H9 (cell line): ENCODE measurements at regions not wholly inside any gene's neighbourhood (a gene's known extent, or its start where the extent isn't known, plus 50 kb on each side); places are given as distances from the start of the nearest gene placed in this dataset.

ENCODE experiments used
- DNase-seq: peaks from one replicate; pipeline ENCODE4 v3.0.0-alpha.2; 2017
- H2AFZ ChIP-seq: one replicate; pipeline ENCODE4 v1.6.1; 2013; ENCODE audit warnings: mild to moderate bottlenecking, low read length, control low read depth, moderate library complexity
- H2AK5ac ChIP-seq: 2 replicates; pipeline ENCODE4 v1.6.1; 2013; ENCODE audit warnings: low read length, control low read depth, mixed read lengths; ENCODE audit not compliant: insufficient read length
- H2BK120ac ChIP-seq: one replicate; pipeline ENCODE4 v1.6.1; 2013; ENCODE audit warnings: low read depth, mild to moderate bottlenecking, low read length, control low read depth, inconsistent platforms; ENCODE audit not compliant: poor library complexity, severe bottlenecking
- H2BK12ac ChIP-seq: 2 replicates; pipeline ENCODE4 v1.6.1; 2013; ENCODE audit warnings: low read length, control low read depth, mixed read lengths, low read depth; ENCODE audit not compliant: insufficient read length
- H2BK15ac ChIP-seq: 2 replicates; pipeline ENCODE4 v1.6.1; 2013; ENCODE audit warnings: low read depth, low read length, control low read depth
- H2BK20ac ChIP-seq: one replicate; pipeline ENCODE4 v1.6.1; 2013; ENCODE audit warnings: low read depth, mild to moderate bottlenecking, low read length, control low read depth, inconsistent platforms; ENCODE audit not compliant: poor library complexity, severe bottlenecking
- H2BK5ac ChIP-seq: 2 replicates; pipeline ENCODE4 v1.6.1; 2013; ENCODE audit warnings: low read length, control low read depth, mixed read lengths; ENCODE audit not compliant: insufficient read length
- H3K14ac ChIP-seq: 2 replicates; pipeline ENCODE4 v1.6.1; 2013; ENCODE audit warnings: low read length, control low read depth; ENCODE audit not compliant: insufficient read depth
- H3K18ac ChIP-seq: 2 replicates; pipeline ENCODE4 v1.6.1; 2013; ENCODE audit warnings: low read depth, mild to moderate bottlenecking, mixed read lengths, low read length, control low read depth; ENCODE audit not compliant: insufficient read length
- H3K23ac ChIP-seq: 2 replicates; pipeline ENCODE4 v1.6.1; 2013; ENCODE audit warnings: low read length, control low read depth, mixed read lengths, low read depth; ENCODE audit not compliant: insufficient read length
- H3K23me2 ChIP-seq: 2 replicates; pipeline ENCODE4 v1.6.1; 2013; ENCODE audit warnings: low read depth, mild to moderate bottlenecking, mixed read lengths, low read length, control low read depth; ENCODE audit not compliant: insufficient read length, poor library complexity, severe bottlenecking
- H3K27ac ChIP-seq: 2 replicates; pipeline ENCODE4 v1.5.1; 2013; ENCODE audit warnings: low read length, control low read depth, mixed read lengths, low read depth; ENCODE audit not compliant: insufficient read length
- H3K27me3 ChIP-seq: 2 replicates; pipeline ENCODE4 v1.6.1; 2013; ENCODE audit warnings: low read length, control low read depth, inconsistent platforms; ENCODE audit not compliant: insufficient read depth
- H3K4ac ChIP-seq: 2 replicates; pipeline ENCODE4 v1.6.1; 2013; ENCODE audit warnings: low read depth, mild to moderate bottlenecking, control low read depth, inconsistent platforms, low read length, moderate library complexity
- H3K4me1 ChIP-seq: 2 replicates; pipeline ENCODE4 v1.6.1; 2013; ENCODE audit warnings: low read length, control low read depth, inconsistent platforms; ENCODE audit not compliant: insufficient read depth
- H3K4me2 ChIP-seq: 2 replicates; pipeline ENCODE4 v1.6.1; 2013; ENCODE audit warnings: low read length, control low read depth, mixed read lengths; ENCODE audit not compliant: insufficient read length, insufficient read depth
- H3K56ac ChIP-seq: 2 replicates; pipeline ENCODE4 v1.6.1; 2013; ENCODE audit warnings: low read depth, mild to moderate bottlenecking, mixed read lengths, low read length, control low read depth; ENCODE audit not compliant: insufficient read length
- H3K79me1 ChIP-seq: 2 replicates; pipeline ENCODE4 v1.6.1; 2013; ENCODE audit warnings: low read depth, mild to moderate bottlenecking, moderate library complexity, low read length, control low read depth, inconsistent platforms; ENCODE audit not compliant: insufficient read depth, poor library complexity, severe bottlenecking
- H3K79me2 ChIP-seq: 2 replicates; pipeline ENCODE4 v1.6.1; 2013; ENCODE audit warnings: low read length, control low read depth, inconsistent platforms; ENCODE audit not compliant: insufficient read depth
- H3K9ac ChIP-seq: 2 replicates; pipeline ENCODE4 v1.6.1; 2013; ENCODE audit warnings: low read length, control low read depth, mixed read lengths; ENCODE audit not compliant: insufficient read length; ENCODE audit errors: extremely low read depth
- H3K9me3 ChIP-seq: one replicate; pipeline ENCODE4 v1.6.1; 2013; ENCODE audit warnings: low read depth, low read length, inconsistent platforms; ENCODE audit not compliant: control insufficient read depth
- H3T11ph ChIP-seq: one replicate; pipeline ENCODE4 v1.6.1; 2013; ENCODE audit warnings: mild to moderate bottlenecking, low read length, control low read depth, inconsistent platforms
- H4K20me1 ChIP-seq: one replicate; pipeline ENCODE4 v1.6.1; 2013; ENCODE audit not compliant: control insufficient read depth, insufficient read length, insufficient read depth
- H4K5ac ChIP-seq: 2 replicates; pipeline ENCODE4 v1.6.1; 2013; ENCODE audit warnings: low read depth, mild to moderate bottlenecking, mixed read lengths, low read length, control low read depth; ENCODE audit not compliant: insufficient read length
- H4K8ac ChIP-seq: replicated peaks from 2 replicates; pipeline ENCODE4 v1.6.1; 2013; ENCODE audit warnings: low read length, control low read depth, mixed read lengths, low read depth; ENCODE audit not compliant: insufficient read length
- H4K91ac ChIP-seq: 2 replicates; pipeline ENCODE4 v1.6.1; 2013; ENCODE audit warnings: low read depth, mild to moderate bottlenecking, moderate library complexity, mixed read lengths, low read length, control low read depth; ENCODE audit not compliant: insufficient read length
- H3K27ac Mint-ChIP-seq, 3 experiments: 2 replicates in 2 of 3; 3 replicates in 1 of 3; pipeline ENCODE4 v1.8.0; 2020 to 2021; ENCODE audit warnings: mixed read lengths in 3 of 3, mild to moderate bottlenecking in 1 of 3, moderate library complexity in 1 of 3
- H3K27me3 Mint-ChIP-seq: 2 replicates; pipeline ENCODE4 v1.8.0; 2021; ENCODE audit warnings: low read depth, mild to moderate bottlenecking, moderate library complexity, mixed read lengths
- H3K36me3 Mint-ChIP-seq, 3 experiments: 2 replicates in 2 of 3; 3 replicates in 1 of 3; pipeline ENCODE4 v1.8.0; 2020 to 2021; ENCODE audit warnings: low read depth in 3 of 3, mixed read lengths in 3 of 3; ENCODE audit not compliant: insufficient read depth in 1 of 3
- H3K4me1 Mint-ChIP-seq, 2 experiments: 2 replicates each; pipeline ENCODE4 v1.8.0; 2020; ENCODE audit warnings: mixed read lengths in 2 of 2
- H3K4me3 Mint-ChIP-seq, 2 experiments: 2 replicates in 1 of 2; 3 replicates in 1 of 2; pipeline ENCODE4 v1.8.0; 2020 to 2021; ENCODE audit warnings: mild to moderate bottlenecking in 2 of 2, mixed read lengths in 2 of 2, moderate library complexity in 1 of 2
- H3K9me3 Mint-ChIP-seq, 2 experiments: 2 replicates in 1 of 2; 3 replicates in 1 of 2; pipeline ENCODE4 v1.8.0; 2020; ENCODE audit warnings: mild to moderate bottlenecking in 2 of 2, mixed read lengths in 2 of 2, moderate library complexity in 1 of 2
- WGBS: extraction: QIAGEN DNeasy Blood & Tissue Kit; methylation state at CpG from one replicate; pipeline ENCODE4 v1.1.7; 2013; ENCODE audit warnings: missing lambda C conversion rate, low lambda C conversion rate, mixed read lengths; ENCODE audit not compliant: insufficient read length; ENCODE audit errors: extremely low coverage; 5-methylcytosine and 5-hydroxymethylcytosine counted together
- TF ChIP-seq, protein P1 (sequence below): fragments of 200-600 bp; sonication (generic); conservative IDR thresholded peaks from 3 replicates; pipeline ENCODE4 v1.8.0; 2021; ENCODE audit warnings: antibody characterized with exemption, mild to moderate bottlenecking

DNA sequence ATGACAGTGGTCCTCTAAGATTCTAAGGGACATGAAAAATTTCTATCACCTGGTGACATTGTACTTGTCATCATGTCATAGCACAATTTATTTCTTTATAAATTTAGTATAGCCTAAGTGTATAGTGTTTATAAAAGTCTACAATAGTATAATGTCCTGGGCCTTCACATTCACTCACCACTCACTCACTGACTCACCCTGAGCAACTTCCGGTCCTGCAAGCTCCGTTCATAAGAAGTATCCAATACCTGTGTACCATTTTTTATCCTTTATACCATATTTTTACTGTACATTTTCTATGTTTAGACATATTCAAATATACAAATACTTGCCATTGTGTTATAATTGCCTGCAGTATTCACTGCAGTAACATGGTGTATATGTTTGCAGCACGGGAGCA is 72.8 kb upstream of the DSEL start:
- Histone ChIP-seq H3K4me1 (no peaks in the 10 kb centered on the region), H4K5ac (no peak overlapping the region), H3K27ac (no peak overlapping the region), H2BK120ac (no peak overlapping the region), H3K23ac (no peak overlapping the region), H4K8ac (no peak overlapping the region), H3K4ac (no peak overlapping the region), H3K4me2 (no peak overlapping the region), H2BK15ac (no peak overlapping the region), H3T11ph (no peak overlapping the region), H2BK5ac (no peak overlapping the region), H3K27me3 (no peaks in the 10 kb centered on the region), H3K56ac (no peak overlapping the region), H2BK20ac (no peak overlapping the region), H3K9ac (no peak overlapping the region), H2BK12ac (no peak overlapping the region), H4K20me1 (no peaks in the 10 kb centered on the region), H3K9me3 (no peaks in the 10 kb centered on the region), H2AFZ (no peak overlapping the region), H2AK5ac (no peak overlapping the region), H3K14ac (no peak overlapping the region), H3K79me2 (no peaks in the 10 kb centered on the region), H3K18ac (no peak overlapping the region), H4K91ac (no peak overlapping the region), H3K79me1 (no peaks in the 10 kb centered on the region), H3K23me2 (no peaks in the 10 kb centered on the region)
- no peaks in the 10 kb centered on the region; the same call in 1 of the 2 replicates for H3K27me3 Mint-ChIP-seq
- H3K9me3 Mint-ChIP-seq = no peaks in the 10 kb centered on the region
- peaks cover 6 to 7% of the 10 kb centered on the region in 2 experiments; a peak in 2 of 4 replicates for H3K4me1 Mint-ChIP-seq
- TF ChIP-seq, protein P1, sequence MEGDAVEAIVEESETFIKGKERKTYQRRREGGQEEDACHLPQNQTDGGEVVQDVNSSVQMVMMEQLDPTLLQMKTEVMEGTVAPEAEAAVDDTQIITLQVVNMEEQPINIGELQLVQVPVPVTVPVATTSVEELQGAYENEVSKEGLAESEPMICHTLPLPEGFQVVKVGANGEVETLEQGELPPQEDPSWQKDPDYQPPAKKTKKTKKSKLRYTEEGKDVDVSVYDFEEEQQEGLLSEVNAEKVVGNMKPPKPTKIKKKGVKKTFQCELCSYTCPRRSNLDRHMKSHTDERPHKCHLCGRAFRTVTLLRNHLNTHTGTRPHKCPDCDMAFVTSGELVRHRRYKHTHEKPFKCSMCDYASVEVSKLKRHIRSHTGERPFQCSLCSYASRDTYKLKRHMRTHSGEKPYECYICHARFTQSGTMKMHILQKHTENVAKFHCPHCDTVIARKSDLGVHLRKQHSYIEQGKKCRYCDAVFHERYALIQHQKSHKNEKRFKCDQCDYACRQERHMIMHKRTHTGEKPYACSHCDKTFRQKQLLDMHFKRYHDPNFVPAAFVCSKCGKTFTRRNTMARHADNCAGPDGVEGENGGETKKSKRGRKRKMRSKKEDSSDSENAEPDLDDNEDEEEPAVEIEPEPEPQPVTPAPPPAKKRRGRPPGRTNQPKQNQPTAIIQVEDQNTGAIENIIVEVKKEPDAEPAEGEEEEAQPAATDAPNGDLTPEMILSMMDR = no peak
- H3K36me3 Mint-ChIP-seq = no peaks in the 10 kb centered on the region; a peak in 1 of 7 replicates
- no peak overlapping the region for H3K27ac Mint-ChIP-seq
- H3K4me3 Mint-ChIP-seq = no peak overlapping the region
- DNase-seq = no peak
- no CpG with 5 or more reads among the region's 3 CpGs for WGBS
